Chondrocyte (in vitro differentiated cells): ENCODE measurements at regions not wholly inside any gene's neighbourhood (a gene's known extent, or its start where the extent isn't known, plus 50 kb on each side); places are given as distances from the start of the nearest gene placed in this dataset.

Experiments used
- DNase-seq: peaks from one replicate; pipeline ENCODE4 v3.0.0; 2021; ENCODE audit warnings: mixed read lengths, low spot score
- H3K27ac Mint-ChIP-seq: one replicate; pipeline ENCODE4 v1.8.0; 2021; ENCODE audit warnings: mild to moderate bottlenecking, moderate library complexity, mixed read lengths; ENCODE audit not compliant: unreplicated experiment
- H3K27me3 Mint-ChIP-seq: 2 replicates; pipeline ENCODE4 v1.8.0; 2021; ENCODE audit warnings: low read depth, mixed read lengths
- H3K36me3 Mint-ChIP-seq: 2 replicates; pipeline ENCODE4 v1.8.0; 2021; ENCODE audit warnings: low read depth, mixed read lengths
- H3K4me1 Mint-ChIP-seq: 2 replicates; pipeline ENCODE4 v1.8.0; 2021; ENCODE audit warnings: low read depth, mild to moderate bottlenecking, mixed read lengths
- H3K4me3 Mint-ChIP-seq: one replicate; pipeline ENCODE4 v1.8.0; 2021; ENCODE audit warnings: mild to moderate bottlenecking, moderate library complexity, mixed read lengths; ENCODE audit not compliant: unreplicated experiment
- H3K9me3 Mint-ChIP-seq: 2 replicates; pipeline ENCODE4 v1.8.0; 2021; ENCODE audit warnings: low read depth, mixed read lengths
- CTCF ChIP-seq: fragments of 200-600 bp; sonication (generic); IDR thresholded peaks from 2 replicates; pipeline ENCODE4 v1.5.0; 2021; ENCODE audit warnings: antibody characterized with exemption, mild to moderate bottlenecking, moderate library complexity

- no peaks in the 10 kb centered on the region for H3K4me1 Mint-ChIP-seq
- no peak for DNase-seq
- no peaks in the 10 kb centered on the region for H3K36me3 Mint-ChIP-seq
- no peak for TF ChIP-seq CTCF
- H3K27ac Mint-ChIP-seq = no peak overlapping the region
- peaks cover 7% of the 10 kb centered on the region for H3K27me3 Mint-ChIP-seq
- no peaks in the 10 kb centered on the region for H3K9me3 Mint-ChIP-seq
- no peak overlapping the region for H3K4me3 Mint-ChIP-seq
These were observed 111.0 kb upstream of the WDR17 start for GRCh38 chr4:175954685-175955084.

- H3K27me3 Mint-ChIP-seq = peaks cover 17% of the 10 kb centered on the region
- H3K4me1 Mint-ChIP-seq = no peaks in the 10 kb centered on the region
- H3K4me3 Mint-ChIP-seq = no peak overlapping the region
- TF ChIP-seq CTCF = no peak
- no peak for DNase-seq
- H3K9me3 Mint-ChIP-seq = no peaks in the 10 kb centered on the region
- H3K36me3 Mint-ChIP-seq = no peaks in the 10 kb centered on the region
- no peak overlapping the region for H3K27ac Mint-ChIP-seq
These were observed 104.0 kb upstream of the WDR17 start for GRCh38 chr4:175961604-175962003.

- Mint-ChIP-seq H3K36me3 (no peaks in the 10 kb centered on the region), H3K27me3 (peaks cover 27% of the 10 kb centered on the region), H3K27ac (no peak overlapping the region), H3K4me3 (no peak overlapping the region), H3K9me3 (peaks cover 10% of the 10 kb centered on the region), H3K4me1 (no peaks in the 10 kb centered on the region)
- no peak for TF ChIP-seq CTCF
- no peak for DNase-seq
These were observed 95.6 kb upstream of the WDR17 start for GRCh38 chr4:175970072-175970471.

- TF ChIP-seq CTCF = no peak
- H3K9me3 Mint-ChIP-seq = peaks cover 10% of the 10 kb centered on the region
- H3K27ac Mint-ChIP-seq = no peak overlapping the region
- peaks cover 27% of the 10 kb centered on the region for H3K27me3 Mint-ChIP-seq
- H3K4me3 Mint-ChIP-seq = no peak overlapping the region
- H3K4me1 Mint-ChIP-seq = no peaks in the 10 kb centered on the region
- no peak for DNase-seq
- H3K36me3 Mint-ChIP-seq = no peaks in the 10 kb centered on the region
These were observed 94.9 kb upstream of the WDR17 start for GRCh38 chr4:175970724-175971123.

GRCh38 chr4:175971388-175972179 is 94.1 kb upstream of the WDR17 start:
- H3K4me1 Mint-ChIP-seq = no peaks in the 10 kb centered on the region
- no peaks in the 10 kb centered on the region for H3K36me3 Mint-ChIP-seq
- no peak for DNase-seq
- peaks cover 10% of the 10 kb centered on the region for H3K9me3 Mint-ChIP-seq
- TF ChIP-seq CTCF = no peak
- H3K27ac Mint-ChIP-seq = no peak overlapping the region
- peaks cover 27% of the 10 kb centered on the region for H3K27me3 Mint-ChIP-seq
- H3K4me3 Mint-ChIP-seq = no peak overlapping the region
